HepG2 (cell line): ENCODE measurements at regions not wholly inside any gene's neighbourhood (a gene's known extent, or its start where the extent isn't known, plus 50 kb on each side); places are given as distances from the start of the nearest gene placed in this dataset.

Source experiments
- ATAC-seq: fragments of 200-7000 bp; cut with Tn5 transposase; 3 replicates; pipeline ENCODE4 v1.9.1; 2020; ENCODE audit warnings: mild to moderate bottlenecking, moderate library complexity
- BruUV-seq: library from RNA; stranded (reverse); fragments of 400-500 nt; replicated peaks from 2 replicates; lab custom pipeline; 2021; lab: Mats Ljungman, UMichigan
- CTCF ChIA-PET: fragments of 300-600 bp; formaldehyde crosslinking; extraction: SDS; loops from one replicate; lab custom pipeline; 2021; ENCODE audit warnings: low total read pairs, inconsistent platforms, low intra/inter-chr PET ratio; lab: Yijun Ruan, JAX
- POLR2A ChIA-PET: fragments of 350-600 bp; sonication (Branson Sonifier 250); formaldehyde crosslinking; loops from one replicate; lab custom pipeline; 2020; ENCODE audit warnings: antibody characterized with exemption, inconsistent platforms; lab: Yijun Ruan, JAX
- DNase-seq: peaks from one replicate; pipeline ENCODE4 v3.0.0-alpha.2; 2015; ENCODE audit warnings: low spot score
- FAIRE-seq: peaks from 3 replicates; lab custom pipeline; 2011; peaks lifted over from hg19 to GRCh38; lab: Jason Lieb, UNC
- H2AFZ ChIP-seq: one replicate; pipeline ENCODE4 v1.6.1; 2011; ENCODE audit warnings: low read length, inconsistent platforms
- H3K27ac ChIP-seq: fragments of 300-600 bp; 3 replicates; pipeline ENCODE4 v1.8.0; 2011; ENCODE audit warnings: mixed run types, mild to moderate bottlenecking, mixed read lengths, low read length, inconsistent platforms; ENCODE audit not compliant: insufficient read depth; ENCODE audit errors: extremely low read length
- H3K27me3 ChIP-seq, 2 experiments: fragments of 200-600 bp in 1 of 2; 2 replicates in 1 of 2; 3 replicates in 1 of 2; pipeline versions ENCODE4 v1.6.0 to v1.8.0; 2011; ENCODE audit warnings: low read length in 2 of 2, mild to moderate bottlenecking in 2 of 2, moderate library complexity in 2 of 2, inconsistent platforms in 1 of 2; ENCODE audit not compliant: insufficient read depth in 2 of 2, control insufficient read depth in 1 of 2
- H3K36me3 ChIP-seq, 2 experiments: fragments of 200-600 bp in 1 of 2; replicated peaks in 1 of 2; 2 replicates in 1 of 2; 3 replicates in 1 of 2; pipeline versions ENCODE4 v1.5.1 to v1.8.0; 2011; ENCODE audit warnings: low read length in 2 of 2, inconsistent platforms in 1 of 2; ENCODE audit not compliant: insufficient read depth in 2 of 2, control insufficient read depth in 1 of 2
- H3K4me1 ChIP-seq: 2 replicates; pipeline ENCODE4 v1.5.1; 2012; ENCODE audit warnings: low read length, inconsistent platforms; ENCODE audit not compliant: insufficient read depth
- H3K4me2 ChIP-seq: 2 replicates; pipeline ENCODE4 v1.6.0; 2011; ENCODE audit warnings: low read depth, low read length, inconsistent platforms
- H3K4me3 ChIP-seq, 3 experiments: fragments of 200-600 bp in 1 of 3; sonication (generic), shearing (Covaris generic) in 1 of 3; replicated peaks in 1 of 3; 2 replicates each; pipeline ENCODE4 v1.5.1; 2011 to 2016; ENCODE audit warnings: low read length in 3 of 3, inconsistent platforms in 2 of 3, low read depth in 2 of 3, mild to moderate bottlenecking in 2 of 3, control low read depth in 1 of 3, mixed read lengths in 1 of 3; ENCODE audit not compliant: insufficient read depth in 1 of 3
- H3K79me2 ChIP-seq: one replicate; pipeline ENCODE4 v1.6.1; 2011; ENCODE audit warnings: low read length, inconsistent platforms; ENCODE audit not compliant: insufficient read depth
- H3K9ac ChIP-seq: 2 replicates; pipeline ENCODE4 v1.6.0; 2011; ENCODE audit warnings: mild to moderate bottlenecking, low read depth, low read length, inconsistent platforms; ENCODE audit not compliant: insufficient read depth
- H3K9me3 ChIP-seq: 2 replicates; pipeline ENCODE4 v1.5.1; 2012; ENCODE audit warnings: mild to moderate bottlenecking, low read length
- H4K20me1 ChIP-seq: 2 replicates; pipeline ENCODE4 v1.6.0; 2011; ENCODE audit warnings: inconsistent platforms, mild to moderate bottlenecking, low read length, moderate library complexity; ENCODE audit not compliant: insufficient read depth
- AGO1 ChIP-seq: fragments of 200-400 bp; formaldehyde crosslinking; IDR thresholded peaks from 2 replicates; pipeline ENCODE4 v1.6.1; 2017; ENCODE audit warnings: mild to moderate bottlenecking, low read depth, low read length, moderate library complexity; ENCODE audit not compliant: poor library complexity, severe bottlenecking
- ARNT2 ChIP-seq: sonication (generic); formaldehyde crosslinking; IDR thresholded peaks from 2 replicates; pipeline ENCODE4 v1.8.0; 2022; ENCODE audit warnings: mild to moderate bottlenecking, low read depth, missing genetic modification reagents, moderate library complexity
- CBX2 ChIP-seq, 2 experiments: fragments of 200-600 bp in 1 of 2; sonication (generic); formaldehyde crosslinking in 1 of 2; IDR thresholded peaks; 2 replicates each; pipeline versions ENCODE4 v1.7.0 to v1.8.1; 2018 to 2022; ENCODE audit warnings: low read depth in 2 of 2, low read length in 1 of 2, mild to moderate bottlenecking in 1 of 2, missing genetic modification reagents in 1 of 2
- CENPX ChIP-seq: sonication (generic); formaldehyde crosslinking; IDR thresholded peaks from 2 replicates; pipeline ENCODE4 v1.9.0; 2021; ENCODE audit warnings: mild to moderate bottlenecking, missing genetic modification reagents, moderate library complexity
- DMAP1 ChIP-seq: IDR thresholded peaks from 2 replicates; pipeline ENCODE4 v1.6.1; 2016
- FOXK2 ChIP-seq: fragments of 450-650 bp; IDR thresholded peaks from 2 replicates; pipeline ENCODE4 v1.6.1; 2016
- MEF2D ChIP-seq: sonication (generic); formaldehyde crosslinking; IDR thresholded peaks from 2 replicates; pipeline ENCODE4 v1.5.1; 2020; ENCODE audit warnings: mild to moderate bottlenecking, missing genetic modification reagents
- MLLT10 ChIP-seq: sonication (generic); formaldehyde crosslinking; IDR thresholded peaks from 2 replicates; pipeline ENCODE4 v1.4.0; 2020; ENCODE audit warnings: missing genetic modification reagents
- PAX8 ChIP-seq: sonication (generic); formaldehyde crosslinking; IDR thresholded peaks from 2 replicates; pipeline ENCODE4 v1.8.0; 2022; ENCODE audit warnings: mild to moderate bottlenecking, missing genetic modification reagents, borderline replicate concordance
- PLRG1 ChIP-seq: fragments of 450-650 bp; conservative IDR thresholded peaks from 2 replicates; pipeline ENCODE4 v1.6.1; 2016
- PLSCR1 ChIP-seq: sonication (generic); formaldehyde crosslinking; IDR thresholded peaks from 2 replicates; pipeline ENCODE4 v1.5.0; 2020; ENCODE audit warnings: missing genetic modification reagents, mild to moderate bottlenecking, borderline replicate concordance
- RORA ChIP-seq: sonication (generic); formaldehyde crosslinking; IDR thresholded peaks from 2 replicates; pipeline ENCODE4 v1.5.0; 2020; ENCODE audit warnings: mild to moderate bottlenecking, missing genetic modification reagents, moderate library complexity
- SNAI1 ChIP-seq: sonication (generic); formaldehyde crosslinking; IDR thresholded peaks from 2 replicates; pipeline ENCODE4 v1.5.0; 2020; ENCODE audit warnings: mild to moderate bottlenecking, missing genetic modification reagents, borderline replicate concordance
- ZNF264 ChIP-seq: sonication (generic); formaldehyde crosslinking; IDR thresholded peaks from 2 replicates; pipeline ENCODE4 v1.4.0; 2020; ENCODE audit warnings: missing genetic modification reagents
- ZNF841 ChIP-seq: sonication (generic); formaldehyde crosslinking; IDR thresholded peaks from 2 replicates; pipeline ENCODE4 v1.8.1; 2023; ENCODE audit warnings: missing genetic modification reagents, borderline replicate concordance
- WGBS: methylation state at CpG from one replicate; pipeline ENCODE4 v1.1.6; 2017; ENCODE audit warnings: low lambda C conversion rate; 5-methylcytosine and 5-hydroxymethylcytosine counted together
- in situ Hi-C: cut with HindIII; loops from 2 replicates; pipeline ENCODE4 v1.10.0; 2017; ENCODE audit warnings: low pct_unique_long_range_greater_than_20kb; ENCODE audit not compliant: extremely low pct_ligation_motif_present
- intact Hi-C: fragments of 100-400 bp; cut with micrococcal nuclease; formaldehyde crosslinking; loops from one replicate; pipeline ENCODE4 v1.10.0; 2022; ENCODE audit not compliant: unreplicated experiment
- TF ChIP-seq, protein P1 (sequence below): sonication (generic); formaldehyde crosslinking; IDR thresholded peaks from 2 replicates; pipeline ENCODE4 v1.4.0; 2020; ENCODE audit warnings: mild to moderate bottlenecking, missing genetic modification reagents
- TF ChIP-seq, protein P2 (sequence below): sonication (generic); formaldehyde crosslinking; IDR thresholded peaks from 2 replicates; pipeline ENCODE4 v1.4.0; 2020; ENCODE audit warnings: missing genetic modification reagents, low read depth, mild to moderate bottlenecking, borderline replicate concordance

- Histone ChIP-seq H4K20me1 (no peaks in the 10 kb centered on the region), H3K9me3 (no peaks in the 10 kb centered on the region), H3K27ac (no peak overlapping the region), H3K27me3 (peaks cover 0 to 3% of the 10 kb centered on the region in 2 experiments; a peak in 1 of 5 replicates), H3K79me2 (no peaks in the 10 kb centered on the region)
- BruUV-seq, result no TSS peak
- in situ Hi-C loops, result loop anchor here (25.0 kb wide), 1 partner anchor 641 kb away; no protein-coding TSS in a partner anchor
- POLR2A ChIA-PET, result no interaction called here
- no peak for FAIRE-seq
- TF ChIP-seq, protein P1, sequence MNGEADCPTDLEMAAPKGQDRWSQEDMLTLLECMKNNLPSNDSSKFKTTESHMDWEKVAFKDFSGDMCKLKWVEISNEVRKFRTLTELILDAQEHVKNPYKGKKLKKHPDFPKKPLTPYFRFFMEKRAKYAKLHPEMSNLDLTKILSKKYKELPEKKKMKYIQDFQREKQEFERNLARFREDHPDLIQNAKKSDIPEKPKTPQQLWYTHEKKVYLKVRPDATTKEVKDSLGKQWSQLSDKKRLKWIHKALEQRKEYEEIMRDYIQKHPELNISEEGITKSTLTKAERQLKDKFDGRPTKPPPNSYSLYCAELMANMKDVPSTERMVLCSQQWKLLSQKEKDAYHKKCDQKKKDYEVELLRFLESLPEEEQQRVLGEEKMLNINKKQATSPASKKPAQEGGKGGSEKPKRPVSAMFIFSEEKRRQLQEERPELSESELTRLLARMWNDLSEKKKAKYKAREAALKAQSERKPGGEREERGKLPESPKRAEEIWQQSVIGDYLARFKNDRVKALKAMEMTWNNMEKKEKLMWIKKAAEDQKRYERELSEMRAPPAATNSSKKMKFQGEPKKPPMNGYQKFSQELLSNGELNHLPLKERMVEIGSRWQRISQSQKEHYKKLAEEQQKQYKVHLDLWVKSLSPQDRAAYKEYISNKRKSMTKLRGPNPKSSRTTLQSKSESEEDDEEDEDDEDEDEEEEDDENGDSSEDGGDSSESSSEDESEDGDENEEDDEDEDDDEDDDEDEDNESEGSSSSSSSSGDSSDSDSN (CRISPR knock-in tag), result no peak
- no peak for TF ChIP-seq DMAP1 (CRISPR knock-in tag)
- TF ChIP-seq MEF2D, result no peak
- TF ChIP-seq PLRG1, result no peak
- no peak for TF ChIP-seq SNAI1 (CRISPR knock-in tag)
- no peak for TF ChIP-seq CBX2 (IDR thresholded peaks at IDR 0.05; ENCODE audit: low read depth, low read length)
- no peak for TF ChIP-seq CBX2 (CRISPR knock-in tag; IDR thresholded peaks at IDR 0.05; ENCODE audit: low read depth)
- TF ChIP-seq CENPX (CRISPR knock-in tag), result no peak
- no peak for TF ChIP-seq PLSCR1 (CRISPR knock-in tag)
- TF ChIP-seq PAX8, result no peak
- no peak for TF ChIP-seq ZNF841 (CRISPR knock-in tag)
- no peak for TF ChIP-seq RORA (CRISPR knock-in tag)
- no peak for TF ChIP-seq FOXK2
- TF ChIP-seq, protein P2, sequence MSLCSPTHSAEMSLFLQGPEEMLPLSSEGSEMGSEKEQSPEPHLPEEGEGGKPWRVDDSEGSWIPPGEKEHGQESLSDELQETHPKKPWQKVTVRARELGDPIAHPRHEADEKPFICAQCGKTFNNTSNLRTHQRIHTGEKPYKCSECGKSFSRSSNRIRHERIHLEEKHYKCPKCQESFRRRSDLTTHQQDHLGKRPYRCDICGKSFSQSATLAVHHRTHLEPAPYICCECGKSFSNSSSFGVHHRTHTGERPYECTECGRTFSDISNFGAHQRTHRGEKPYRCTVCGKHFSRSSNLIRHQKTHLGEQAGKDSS (CRISPR knock-in tag), result no peak
- no peak for TF ChIP-seq MLLT10 (CRISPR knock-in tag)
- TF ChIP-seq ZNF264 (CRISPR knock-in tag), result no peak
- TF ChIP-seq AGO1, result no peak
- TF ChIP-seq ARNT2 (CRISPR knock-in tag), result no peak
- TF ChIP-seq, all 625 proteins: peak for 0
- no peak overlapping the region for H3K4me2 ChIP-seq
- H3K4me1 ChIP-seq, result no peaks in the 10 kb centered on the region
- no peak overlapping the region for H2AFZ ChIP-seq
- ATAC-seq (no peak), DNase-seq (no peak)
- CTCF ChIA-PET, result no interaction called here
- H3K9ac ChIP-seq, result no peak overlapping the region
- H3K4me3 ChIP-seq, result no peak overlapping the region
- H3K36me3 ChIP-seq, result no peaks in the 10 kb centered on the region
- WGBS, result 26% methylated on average over 9 of the region's 9 CpGs
- intact Hi-C loops, result loop anchor here (2.0 kb wide), 1 partner anchor 1225 kb away; no protein-coding TSS in a partner anchor
These were observed 1038.7 kb downstream of the IGSF11 start for GRCh38 chr3:117995842-117996437.
